ENCODE measurements at regions not wholly inside any gene's neighbourhood (a gene's known extent, or its start where the extent isn't known, plus 50 kb on each side); places are given as distances from the start of the nearest gene placed in this dataset.

GRCh38 chr9:1531424-1531823, 481.3 kb downstream of the DMRT2 start:
- TF ChIP-seq CTCF (conservative IDR thresholded peaks at IDR 0.05 in 1 of 2, IDR thresholded peaks at IDR 0.05 in 1 of 2; ENCODE audit: low read depth in 1 of 2, low read length in 2 of 2) (no peak), EZH2 (IDR thresholded peaks at IDR 0.05; ENCODE audit: low read length, missing control alignments) (no peak)

All from fibroblast of lung (primary cell).